ENCODE measurements at regions not wholly inside any gene's neighbourhood (a gene's known extent, or its start where the extent isn't known, plus 50 kb on each side); places are given as distances from the start of the nearest gene placed in this dataset.
"Not testable (repeated sequence)": the region's sequence is repeated elsewhere in the genome, so short reads cannot be mapped to it uniquely, and the experiment has no call there.

DNA sequence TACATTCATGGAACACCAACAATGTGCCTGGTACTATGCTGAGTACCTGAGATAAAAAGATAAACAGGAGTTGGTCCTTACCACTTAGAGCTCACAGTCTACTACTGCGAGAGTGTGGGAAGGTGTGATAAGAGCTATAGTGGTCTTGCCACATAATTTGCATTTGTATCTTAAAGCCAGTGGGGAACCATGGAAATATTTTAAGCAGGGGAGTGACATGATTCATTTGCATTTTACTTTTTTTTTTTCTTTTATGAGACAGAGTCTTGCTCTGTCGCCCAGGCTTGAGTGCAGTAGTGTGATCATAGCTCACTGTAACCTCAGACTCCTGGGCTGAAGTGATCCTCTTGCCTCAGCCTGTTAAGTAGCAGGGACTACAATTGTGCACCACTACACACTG, 53.6 kb downstream of the SRGAP2 start:
- intact Hi-C loops (cut with DNase I, micrococcal nuclease); DNase-seq: not testable (repeated sequence)

DNA sequence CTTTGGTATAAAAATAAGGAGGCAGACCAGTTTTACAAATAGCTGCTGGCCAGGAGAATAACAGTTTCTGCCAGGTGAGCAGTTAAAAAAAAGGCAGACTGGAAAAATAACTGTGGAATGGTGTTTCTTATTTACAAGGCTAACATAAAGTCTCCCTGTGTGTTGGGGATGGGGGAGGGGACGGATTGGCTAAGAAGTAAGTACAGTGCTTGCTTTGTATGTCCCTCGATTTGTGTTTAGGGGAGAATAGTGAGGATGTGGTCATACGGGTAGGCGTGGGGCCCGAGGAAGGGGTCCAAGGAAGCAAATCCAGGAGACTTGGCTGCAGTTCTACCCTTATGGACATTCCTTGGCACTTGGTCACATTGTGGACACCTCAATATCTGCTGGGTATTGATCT, 58.1 kb downstream of the SRGAP2 start:
- H3K4me1 ChIP-seq (ENCODE audit: insufficient read depth, low read length); ATAC-seq (ENCODE audit: poor library complexity); H3K27ac ChIP-seq (ENCODE audit: low read depth in 1 of 2, low read length in 2 of 2); H3K4me1 Mint-ChIP-seq (ENCODE audit: low read depth); intact Hi-C loops (cut with DNase I, micrococcal nuclease); H3K36me3 Mint-ChIP-seq (ENCODE audit: low read depth); H3K27me3 Mint-ChIP-seq; H3K36me3 ChIP-seq (ENCODE audit: insufficient read depth, low read length); H3K9me3 Mint-ChIP-seq; H3K4me3 Mint-ChIP-seq; H3K27ac Mint-ChIP-seq; H3K4me3 ChIP-seq (ENCODE audit: low read length); CTCF ChIA-PET; DNase-seq; H3K9me3 ChIP-seq (ENCODE audit: control insufficient read depth in 1 of 2, insufficient read depth in 1 of 2, low read length in 2 of 2); POLR2A ChIA-PET; H3K27me3 ChIP-seq (ENCODE audit: control insufficient read depth in 1 of 2, insufficient read depth in 2 of 2, low read length in 2 of 2): not testable (repeated sequence)

More for the DNA sequence above, 53.6 kb downstream of the SRGAP2 start:
- CTCF ChIA-PET; ATAC-seq (ENCODE audit: poor library complexity); H3K9me3 ChIP-seq (ENCODE audit: control insufficient read depth in 1 of 2, insufficient read depth in 1 of 2, low read length in 2 of 2); H3K27ac ChIP-seq (ENCODE audit: low read depth in 1 of 2, low read length in 2 of 2); H3K36me3 ChIP-seq (ENCODE audit: insufficient read depth, low read length); H3K27me3 ChIP-seq (ENCODE audit: control insufficient read depth in 1 of 2, insufficient read depth in 2 of 2, low read length in 2 of 2); H3K27ac Mint-ChIP-seq; H3K4me3 Mint-ChIP-seq; H3K27me3 Mint-ChIP-seq; H3K4me3 ChIP-seq (ENCODE audit: low read length); H3K4me1 Mint-ChIP-seq (ENCODE audit: low read depth); POLR2A ChIA-PET; H3K36me3 Mint-ChIP-seq (ENCODE audit: low read depth); H3K9me3 Mint-ChIP-seq; H3K4me1 ChIP-seq (ENCODE audit: insufficient read depth, low read length): not testable (repeated sequence)

DNA sequence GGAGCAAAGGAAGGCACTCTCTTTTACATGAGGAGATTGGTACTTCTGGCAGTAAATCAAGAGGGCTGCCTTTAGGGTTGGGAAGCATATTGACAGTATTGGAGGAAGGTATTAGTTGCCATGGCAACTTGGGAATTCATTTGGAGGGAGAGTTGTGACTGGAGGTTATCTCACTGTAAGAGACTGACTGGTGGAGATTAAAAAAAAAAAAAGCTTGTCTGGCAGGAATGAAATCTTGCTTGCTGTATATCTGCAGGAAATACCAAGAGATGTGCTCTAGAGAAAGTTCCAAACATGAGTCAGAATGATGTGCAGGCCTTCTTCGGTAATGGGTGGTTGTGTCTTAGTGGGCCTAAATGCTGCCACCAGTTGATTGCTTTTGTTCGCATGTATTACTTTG, 59.1 kb downstream of the SRGAP2 start:
- H3K4me3 Mint-ChIP-seq; H3K36me3 ChIP-seq (ENCODE audit: insufficient read depth, low read length); intact Hi-C loops (cut with DNase I, micrococcal nuclease); H3K36me3 Mint-ChIP-seq (ENCODE audit: low read depth); CTCF ChIA-PET; H3K4me1 ChIP-seq (ENCODE audit: insufficient read depth, low read length); H3K4me1 Mint-ChIP-seq (ENCODE audit: low read depth); POLR2A ChIA-PET; ATAC-seq (ENCODE audit: poor library complexity); DNase-seq; H3K27me3 ChIP-seq (ENCODE audit: control insufficient read depth in 1 of 2, insufficient read depth in 2 of 2, low read length in 2 of 2); H3K27me3 Mint-ChIP-seq; H3K27ac ChIP-seq (ENCODE audit: low read depth in 1 of 2, low read length in 2 of 2); H3K9me3 ChIP-seq (ENCODE audit: control insufficient read depth in 1 of 2, insufficient read depth in 1 of 2, low read length in 2 of 2); H3K27ac Mint-ChIP-seq; H3K4me3 ChIP-seq (ENCODE audit: low read length); H3K9me3 Mint-ChIP-seq: not testable (repeated sequence)

DNA sequence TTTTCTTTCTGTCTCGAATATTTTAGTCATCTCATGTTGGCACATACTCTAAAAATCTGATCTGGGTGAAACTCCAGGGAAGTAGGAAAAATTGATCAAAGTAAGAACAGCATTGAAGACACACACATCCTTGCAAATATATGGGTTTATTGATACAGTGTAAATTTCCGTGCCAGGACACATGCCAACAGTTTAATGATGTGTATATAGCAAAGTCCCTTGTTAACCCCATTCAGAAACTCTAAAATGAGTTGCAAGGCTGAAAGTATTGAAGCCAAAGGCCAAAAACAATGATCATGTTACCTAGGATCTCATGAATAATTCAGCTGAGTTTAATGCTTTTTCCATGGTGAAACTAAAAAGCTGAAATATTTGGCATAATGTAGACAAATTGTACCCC, 61.6 kb downstream of the SRGAP2 start:
- H3K4me3 Mint-ChIP-seq; H3K36me3 Mint-ChIP-seq (ENCODE audit: low read depth); DNase-seq; H3K4me3 ChIP-seq (ENCODE audit: low read length); H3K9me3 Mint-ChIP-seq; H3K4me1 ChIP-seq (ENCODE audit: insufficient read depth, low read length); POLR2A ChIA-PET; H3K27ac ChIP-seq (ENCODE audit: low read depth in 1 of 2, low read length in 2 of 2); H3K27me3 Mint-ChIP-seq; H3K9me3 ChIP-seq (ENCODE audit: control insufficient read depth in 1 of 2, insufficient read depth in 1 of 2, low read length in 2 of 2); H3K4me1 Mint-ChIP-seq (ENCODE audit: low read depth); H3K27ac Mint-ChIP-seq; CTCF ChIA-PET; ATAC-seq (ENCODE audit: poor library complexity); H3K27me3 ChIP-seq (ENCODE audit: control insufficient read depth in 1 of 2, insufficient read depth in 2 of 2, low read length in 2 of 2); H3K36me3 ChIP-seq (ENCODE audit: insufficient read depth, low read length); intact Hi-C loops (cut with DNase I, micrococcal nuclease): not testable (repeated sequence)

DNA sequence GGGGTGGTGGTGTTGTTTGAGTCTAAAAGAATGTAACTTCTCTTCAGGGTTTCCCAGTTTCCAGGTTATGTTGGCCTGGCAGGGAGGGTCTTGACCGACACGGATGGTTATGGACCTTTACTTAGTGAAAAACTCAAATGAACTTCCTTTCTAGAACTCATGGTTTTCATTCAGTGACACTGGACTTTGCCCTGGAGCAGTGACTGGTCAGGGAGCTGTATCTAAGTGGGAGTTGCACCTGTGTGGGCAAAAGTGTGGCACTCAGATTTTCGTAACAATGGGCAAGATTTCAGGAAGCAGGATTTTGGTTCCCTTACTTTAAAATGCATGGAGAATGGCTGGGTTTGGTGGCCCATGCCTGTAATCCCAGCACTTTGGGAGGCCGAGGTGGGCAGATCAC, 67.8 kb downstream of the SRGAP2 start:
- POLR2A ChIA-PET; H3K4me3 ChIP-seq (ENCODE audit: low read length); H3K9me3 ChIP-seq (ENCODE audit: control insufficient read depth in 1 of 2, insufficient read depth in 1 of 2, low read length in 2 of 2); H3K9me3 Mint-ChIP-seq; DNase-seq; H3K27ac Mint-ChIP-seq; H3K4me1 ChIP-seq (ENCODE audit: insufficient read depth, low read length); CTCF ChIA-PET; H3K27me3 Mint-ChIP-seq; H3K36me3 ChIP-seq (ENCODE audit: insufficient read depth, low read length); H3K27me3 ChIP-seq (ENCODE audit: control insufficient read depth in 1 of 2, insufficient read depth in 2 of 2, low read length in 2 of 2); H3K27ac ChIP-seq (ENCODE audit: low read depth in 1 of 2, low read length in 2 of 2); H3K36me3 Mint-ChIP-seq (ENCODE audit: low read depth); H3K4me1 Mint-ChIP-seq (ENCODE audit: low read depth); ATAC-seq (ENCODE audit: poor library complexity); H3K4me3 Mint-ChIP-seq; intact Hi-C loops (cut with DNase I, micrococcal nuclease): not testable (repeated sequence)

DNA sequence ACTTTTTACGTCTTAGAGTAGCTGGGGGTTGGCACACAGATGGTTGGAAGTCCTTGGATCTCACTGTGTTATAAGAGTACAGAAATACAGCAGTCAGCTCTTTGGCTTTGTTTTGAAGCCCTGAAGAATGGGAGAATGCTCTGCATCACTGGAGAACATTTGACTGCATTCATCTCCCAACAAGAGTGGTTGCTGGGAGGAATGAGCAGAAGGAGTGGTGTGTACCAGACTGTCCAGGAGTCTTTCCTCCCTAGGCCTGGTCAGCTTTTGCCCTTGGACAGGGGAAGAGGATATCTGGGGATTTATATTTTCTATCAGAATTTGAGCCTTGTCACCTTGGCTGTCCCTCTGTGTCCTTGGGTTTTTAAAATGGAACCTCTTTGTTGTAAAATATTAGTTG, 69.8 kb downstream of the SRGAP2 start:
- H3K4me3 Mint-ChIP-seq; POLR2A ChIA-PET; H3K4me1 ChIP-seq (ENCODE audit: insufficient read depth, low read length); H3K27me3 ChIP-seq (ENCODE audit: control insufficient read depth in 1 of 2, insufficient read depth in 2 of 2, low read length in 2 of 2); H3K4me1 Mint-ChIP-seq (ENCODE audit: low read depth); H3K27me3 Mint-ChIP-seq; CTCF ChIA-PET; H3K9me3 ChIP-seq (ENCODE audit: control insufficient read depth in 1 of 2, insufficient read depth in 1 of 2, low read length in 2 of 2); intact Hi-C loops (cut with DNase I, micrococcal nuclease); H3K27ac ChIP-seq (ENCODE audit: low read depth in 1 of 2, low read length in 2 of 2); H3K36me3 ChIP-seq (ENCODE audit: insufficient read depth, low read length); H3K4me3 ChIP-seq (ENCODE audit: low read length); H3K9me3 Mint-ChIP-seq; DNase-seq; H3K27ac Mint-ChIP-seq; H3K36me3 Mint-ChIP-seq (ENCODE audit: low read depth); ATAC-seq (ENCODE audit: poor library complexity): not testable (repeated sequence)

DNA sequence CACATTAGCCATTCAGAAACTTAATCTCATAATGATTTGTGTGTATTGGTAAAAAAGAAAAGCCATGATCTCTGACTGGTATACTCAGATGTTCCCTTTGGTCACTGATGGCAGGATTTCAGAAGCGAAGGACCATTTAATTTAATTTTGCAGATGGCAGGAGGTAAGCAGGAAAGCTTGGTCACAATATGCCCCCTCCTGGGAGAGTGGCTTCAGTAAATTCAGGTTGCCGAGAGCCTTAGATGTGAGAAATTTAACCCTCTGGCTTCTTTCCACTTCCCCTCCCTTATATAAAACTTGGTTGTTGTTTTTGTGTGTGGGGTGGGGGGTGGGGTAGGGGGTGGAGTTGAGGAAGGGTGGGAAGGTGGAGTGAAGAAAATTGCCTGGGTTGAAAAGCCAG, 72.8 kb downstream of the SRGAP2 start:
- H3K27me3 ChIP-seq (ENCODE audit: control insufficient read depth in 1 of 2, insufficient read depth in 2 of 2, low read length in 2 of 2); H3K9me3 Mint-ChIP-seq; H3K27ac ChIP-seq (ENCODE audit: low read depth in 1 of 2, low read length in 2 of 2); H3K4me3 ChIP-seq (ENCODE audit: low read length); POLR2A ChIA-PET; H3K27ac Mint-ChIP-seq; H3K4me1 ChIP-seq (ENCODE audit: insufficient read depth, low read length); H3K27me3 Mint-ChIP-seq; ATAC-seq (ENCODE audit: poor library complexity); H3K36me3 Mint-ChIP-seq (ENCODE audit: low read depth); H3K9me3 ChIP-seq (ENCODE audit: control insufficient read depth in 1 of 2, insufficient read depth in 1 of 2, low read length in 2 of 2); H3K4me3 Mint-ChIP-seq; intact Hi-C loops (cut with DNase I, micrococcal nuclease); CTCF ChIA-PET; H3K4me1 Mint-ChIP-seq (ENCODE audit: low read depth); H3K36me3 ChIP-seq (ENCODE audit: insufficient read depth, low read length); DNase-seq: not testable (repeated sequence)
